ENCODE measurements at regions not wholly inside any gene's neighbourhood (a gene's known extent, or its start where the extent isn't known, plus 50 kb on each side); places are given as distances from the start of the nearest gene placed in this dataset.

DNA sequence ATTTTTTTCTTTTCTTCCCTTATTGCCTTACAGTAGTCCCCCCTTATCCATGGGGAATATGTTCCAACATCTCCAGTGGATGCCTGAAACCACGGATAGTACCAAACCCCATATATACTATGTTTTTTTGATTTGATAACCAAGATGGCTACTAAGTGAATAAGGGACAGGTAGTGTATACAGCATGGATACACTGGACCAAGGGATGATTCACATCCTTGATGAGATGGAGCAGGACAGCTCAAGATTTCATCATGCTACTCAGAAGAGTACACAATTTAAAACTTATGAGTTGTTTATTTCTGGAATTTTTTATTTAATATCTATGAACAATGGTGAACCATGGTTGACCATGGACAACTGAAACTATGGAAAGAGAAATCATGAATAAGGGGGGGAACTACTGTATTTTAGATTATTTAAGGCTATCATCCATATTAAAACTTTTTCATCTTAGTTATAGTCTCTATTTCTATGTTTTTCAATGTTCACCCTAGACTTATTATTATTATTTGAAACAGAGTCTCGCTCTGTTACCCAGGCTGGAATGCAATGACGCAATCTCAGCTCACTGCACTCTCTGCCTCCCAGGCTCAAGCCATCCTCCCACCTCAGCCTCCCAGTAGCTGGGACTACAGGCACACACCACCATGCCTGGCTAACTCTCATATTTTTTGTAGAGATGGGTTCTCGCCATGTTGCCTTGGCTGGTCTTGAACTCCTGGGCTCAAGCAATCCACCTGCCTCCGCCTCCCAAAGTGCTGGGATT, 188.0 kb upstream of the PELI2 start:
- no peak for TF ChIP-seq BACH2 (CRISPR knock-in tag; IDR thresholded peaks at IDR 0.05; ENCODE audit: borderline replicate concordance)
- no peak for TF ChIP-seq TOX (CRISPR knock-in tag; IDR thresholded peaks at IDR 0.05; ENCODE audit: borderline replicate concordance)
- no peak for TF ChIP-seq ZC3H10 (CRISPR knock-in tag; IDR thresholded peaks at IDR 0.05)
- TF ChIP-seq ZFP30 (CRISPR knock-in tag; IDR thresholded peaks at IDR 0.05), result no peak

Data from SK-N-SH treated with all-trans-retinoic acid at 6 μM for 48 hours (cell line).